GM12878 (cell line): ENCODE measurements at regions not wholly inside any gene's neighbourhood (a gene's known extent, or its start where the extent isn't known, plus 50 kb on each side); places are given as distances from the start of the nearest gene placed in this dataset.

Experiments
- ATAC-seq: fragments of 200-7000 bp; cut with Tn5 transposase; 3 replicates; pipeline ENCODE4 v1.9.1; 2020; ENCODE audit warnings: mild to moderate bottlenecking, moderate library complexity
- BruUV-seq: library from RNA; stranded (reverse); fragments of 400-500 nt; replicated peaks from 2 replicates; lab custom pipeline; 2021; lab: Mats Ljungman, UMichigan
- CTCF ChIA-PET: fragments of 300-600 bp; sonication (Branson Sonifier 250); formaldehyde crosslinking; extraction: SDS; loops from one replicate; lab custom pipeline; 2021; ENCODE audit warnings: inconsistent platforms; lab: Yijun Ruan, JAX
- POLR2A ChIA-PET: fragments of 350-600 bp; formaldehyde crosslinking; extraction: SDS; loops from one replicate; lab custom pipeline; 2021; ENCODE audit warnings: inconsistent platforms; lab: Charles Lee
- RAD21 ChIA-PET: fragments of 300-600 bp; sonication (Branson Sonifier 250); formaldehyde crosslinking; loops from one replicate; lab custom pipeline; 2023; ENCODE audit warnings: antibody characterized with exemption; ENCODE audit not compliant: unreplicated experiment; lab: Charles Lee
- SMC1A ChIA-PET: fragments of 300-600 bp; sonication (Branson Sonifier 250); formaldehyde crosslinking; loops from one replicate; lab custom pipeline; 2023; ENCODE audit not compliant: unreplicated experiment, uncharacterized antibody; lab: Charles Lee
- DNase-seq: peaks from one replicate; pipeline ENCODE4 v3.0.0-alpha.2; 2011; ENCODE audit warnings: low read depth, low spot score
- FAIRE-seq: peaks from 3 replicates; lab custom pipeline; 2011; peaks lifted over from hg19 to GRCh38; lab: Jason Lieb, UNC
- H2AFZ ChIP-seq: 2 replicates; pipeline ENCODE4 v1.6.0; 2011; ENCODE audit warnings: low read depth, low read length, control low read depth; ENCODE audit not compliant: control insufficient read depth
- H3K27ac ChIP-seq: 2 replicates; pipeline ENCODE4 v1.5.1; 2011; ENCODE audit warnings: control low read depth; ENCODE audit not compliant: control insufficient read depth, insufficient read depth
- H3K27me3 ChIP-seq, 2 experiments: replicated peaks in 1 of 2; 2 replicates each; pipeline versions ENCODE4 v1.6.0 to v1.6.1; 2011; ENCODE audit warnings: low read length in 1 of 2; ENCODE audit not compliant: control insufficient read depth in 2 of 2, insufficient read depth in 2 of 2
- H3K36me3 ChIP-seq, 2 experiments: 2 replicates each; pipeline ENCODE4 v1.5.1; 2011; ENCODE audit warnings: low read length in 1 of 2; ENCODE audit not compliant: control insufficient read depth in 2 of 2, insufficient read depth in 2 of 2
- H3K4me1 ChIP-seq: 2 replicates; pipeline ENCODE4 v1.6.1; 2011; ENCODE audit warnings: mild to moderate bottlenecking, low read length, moderate library complexity, mixed read lengths; ENCODE audit not compliant: control insufficient read depth, insufficient read depth
- H3K4me2 ChIP-seq: 2 replicates; pipeline ENCODE4 v1.6.0; 2011; ENCODE audit warnings: control low read depth; ENCODE audit not compliant: control insufficient read depth, insufficient read depth
- H3K4me3 ChIP-seq: fragments of 200-600 bp; sonication (generic); 2 replicates; pipeline ENCODE4 v1.5.1; 2016
- H3K79me2 ChIP-seq: 2 replicates; pipeline ENCODE4 v1.6.0; 2011; ENCODE audit warnings: low read length; ENCODE audit not compliant: control insufficient read depth, insufficient read depth
- H3K9ac ChIP-seq: 2 replicates; pipeline ENCODE4 v1.8.0; 2011; ENCODE audit warnings: low read length, control low read depth, mixed read lengths; ENCODE audit not compliant: control insufficient read depth, insufficient read depth
- H3K9me3 ChIP-seq: replicated peaks from 3 replicates; pipeline ENCODE4 v1.5.1; 2011; ENCODE audit warnings: mild to moderate bottlenecking, low read length; ENCODE audit not compliant: control insufficient read depth, insufficient read depth
- H4K20me1 ChIP-seq: 2 replicates; pipeline ENCODE4 v1.6.0; 2011; ENCODE audit not compliant: control insufficient read depth, insufficient read depth
- ASH2L ChIP-seq: fragments of 300-600, 200-600 bp; sonication (generic); IDR thresholded peaks from 2 replicates; pipeline ENCODE4 v1.6.1; 2017; ENCODE audit warnings: low read depth, mild to moderate bottlenecking, borderline replicate concordance
- BMI1 ChIP-seq: fragments of 450-650 bp; IDR thresholded peaks from 2 replicates; pipeline ENCODE4 v1.6.1; 2016; ENCODE audit warnings: mild to moderate bottlenecking, moderate library complexity, borderline replicate concordance
- CBX5 ChIP-seq: sonication (generic); IDR thresholded peaks from 2 replicates; pipeline ENCODE4 v1.6.1; 2016; ENCODE audit warnings: low read depth, moderate library complexity, mild to moderate bottlenecking, inconsistent platforms
- DPF2 ChIP-seq: fragments of 450-650 bp; IDR thresholded peaks from 2 replicates; pipeline ENCODE4 v1.6.1; 2017; ENCODE audit warnings: mild to moderate bottlenecking
- IKZF1 ChIP-seq: fragments of 450-650 bp; conservative IDR thresholded peaks from 2 replicates; pipeline ENCODE4 v1.6.1; 2017; ENCODE audit warnings: antibody characterized with exemption, mild to moderate bottlenecking
- JUNB ChIP-seq: IDR thresholded peaks from 2 replicates; pipeline ENCODE4 v1.6.1; 2016; ENCODE audit warnings: antibody characterized with exemption, mild to moderate bottlenecking
- KDM1A ChIP-seq: fragments of 200-600 bp; sonication (generic); IDR thresholded peaks from 2 replicates; pipeline ENCODE4 v1.6.1; 2016; ENCODE audit warnings: borderline replicate concordance
- MEF2B ChIP-seq: fragments of 450-650 bp; IDR thresholded peaks from 2 replicates; pipeline ENCODE4 v1.6.1; 2018; ENCODE audit warnings: mild to moderate bottlenecking, moderate library complexity; ENCODE audit not compliant: partially characterized antibody, poor library complexity, severe bottlenecking
- MTA3 ChIP-seq: IDR thresholded peaks from 2 replicates; pipeline ENCODE4 v1.6.1; 2012; ENCODE audit warnings: low read length, inconsistent platforms, borderline replicate concordance
- NBN ChIP-seq: fragments of 450-650 bp; IDR thresholded peaks from 2 replicates; pipeline ENCODE4 v1.6.1; 2016
- RB1 ChIP-seq: fragments of 450-650 bp; formaldehyde crosslinking; IDR thresholded peaks from 2 replicates; pipeline ENCODE4 v1.6.1; 2017; ENCODE audit warnings: mild to moderate bottlenecking, borderline replicate concordance
- RELA ChIP-seq: fragments of 450-650 bp; IDR thresholded peaks from 2 replicates; pipeline ENCODE4 v1.8.0; 2014; ENCODE audit warnings: borderline replicate concordance; ENCODE audit not compliant: partially characterized antibody
- RUNX3 ChIP-seq: IDR thresholded peaks from 2 replicates; pipeline ENCODE4 v1.6.1; 2012; ENCODE audit warnings: low read length, inconsistent platforms
- SMAD1 ChIP-seq: fragments of 450-650 bp; IDR thresholded peaks from 2 replicates; pipeline ENCODE4 v1.6.1; 2018; ENCODE audit warnings: mild to moderate bottlenecking, low read depth; ENCODE audit not compliant: partially characterized antibody
- SMC3 ChIP-seq: IDR thresholded peaks from 2 replicates; pipeline ENCODE4 v1.6.1; 2011; ENCODE audit warnings: low read length, improper control_type of control experiment, borderline replicate concordance
- STAT3 ChIP-seq: IDR thresholded peaks from 2 replicates; pipeline ENCODE4 v1.6.1; 2011; ENCODE audit warnings: low read depth, low read length, improper control_type of control experiment
- TBL1XR1 ChIP-seq: IDR thresholded peaks from 2 replicates; pipeline ENCODE4 v1.6.1; 2012; ENCODE audit warnings: low read depth, low read length, improper control_type of control experiment
- WRNIP1 ChIP-seq: IDR thresholded peaks from 2 replicates; pipeline ENCODE4 v1.6.1; 2011; ENCODE audit warnings: low read depth, low read length, improper control_type of control experiment, borderline replicate concordance
- WGBS: methylation state at CpG from one replicate; pipeline ENCODE4 v1.1.6; 2016; ENCODE audit warnings: low lambda C conversion rate; ENCODE audit not compliant: insufficient replicate concordance, insufficient coverage; ENCODE audit errors: missing lambda C conversion rate; 5-methylcytosine and 5-hydroxymethylcytosine counted together
- in situ Hi-C: fragments of 300-500 bp; cut with MboI; formaldehyde crosslinking; loops from 9 replicates; pipeline ENCODE4 v1.14.3; 2018; ENCODE audit warnings: mixed read lengths
- intact Hi-C: fragments of 100-400 bp; cut with micrococcal nuclease; formaldehyde crosslinking; loops from one replicate; pipeline ENCODE4 v1.14.2; 2022; ENCODE audit not compliant: unreplicated experiment
- TF ChIP-seq, protein P1 (sequence below): fragments of 450-650 bp; formaldehyde crosslinking; IDR thresholded peaks from 2 replicates; pipeline ENCODE4 v1.5.0; 2022; ENCODE audit warnings: mild to moderate bottlenecking, missing genetic modification characterization
- TF ChIP-seq, protein P2 (sequence below): IDR thresholded peaks from 2 replicates; pipeline ENCODE4 v1.6.1; 2011; ENCODE audit warnings: borderline replicate concordance, low read depth, mild to moderate bottlenecking, moderate library complexity, low read length; ENCODE audit not compliant: insufficient read depth, poor library complexity, severe bottlenecking

DNA sequence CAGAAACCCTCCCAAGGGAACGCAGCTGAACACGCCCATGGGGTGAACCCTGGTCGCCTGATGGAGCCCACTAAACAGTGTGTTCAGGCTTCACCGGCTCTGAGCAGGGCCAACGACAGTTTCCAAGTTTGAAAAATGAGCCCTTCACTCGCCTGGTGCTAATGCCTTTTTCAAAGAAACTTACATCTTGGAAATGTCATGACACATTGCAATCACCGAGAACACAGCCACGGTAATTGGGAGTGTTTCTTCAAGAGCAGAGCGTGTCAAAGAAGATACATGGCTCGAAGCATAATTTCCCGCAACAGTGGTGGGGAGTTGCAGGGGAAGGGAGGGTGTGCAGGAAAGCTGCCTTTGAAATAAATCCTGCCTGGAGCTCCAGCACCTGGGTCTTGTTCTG, 463.2 kb downstream of the TMEM114 start (continued):
- TF ChIP-seq, protein P1, sequence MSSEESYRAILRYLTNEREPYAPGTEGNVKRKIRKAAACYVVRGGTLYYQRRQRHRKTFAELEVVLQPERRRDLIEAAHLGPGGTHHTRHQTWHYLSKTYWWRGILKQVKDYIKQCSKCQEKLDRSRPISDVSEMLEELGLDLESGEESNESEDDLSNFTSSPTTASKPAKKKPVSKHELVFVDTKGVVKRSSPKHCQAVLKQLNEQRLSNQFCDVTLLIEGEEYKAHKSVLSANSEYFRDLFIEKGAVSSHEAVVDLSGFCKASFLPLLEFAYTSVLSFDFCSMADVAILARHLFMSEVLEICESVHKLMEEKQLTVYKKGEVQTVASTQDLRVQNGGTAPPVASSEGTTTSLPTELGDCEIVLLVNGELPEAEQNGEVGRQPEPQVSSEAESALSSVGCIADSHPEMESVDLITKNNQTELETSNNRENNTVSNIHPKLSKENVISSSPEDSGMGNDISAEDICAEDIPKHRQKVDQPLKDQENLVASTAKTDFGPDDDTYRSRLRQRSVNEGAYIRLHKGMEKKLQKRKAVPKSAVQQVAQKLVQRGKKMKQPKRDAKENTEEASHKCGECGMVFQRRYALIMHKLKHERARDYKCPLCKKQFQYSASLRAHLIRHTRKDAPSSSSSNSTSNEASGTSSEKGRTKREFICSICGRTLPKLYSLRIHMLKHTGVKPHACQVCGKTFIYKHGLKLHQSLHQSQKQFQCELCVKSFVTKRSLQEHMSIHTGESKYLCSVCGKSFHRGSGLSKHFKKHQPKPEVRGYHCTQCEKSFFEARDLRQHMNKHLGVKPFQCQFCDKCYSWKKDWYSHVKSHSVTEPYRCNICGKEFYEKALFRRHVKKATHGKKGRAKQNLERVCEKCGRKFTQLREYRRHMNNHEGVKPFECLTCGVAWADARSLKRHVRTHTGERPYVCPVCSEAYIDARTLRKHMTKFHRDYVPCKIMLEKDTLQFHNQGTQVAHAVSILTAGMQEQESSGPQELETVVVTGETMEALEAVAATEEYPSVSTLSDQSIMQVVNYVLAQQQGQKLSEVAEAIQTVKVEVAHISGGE: no peak
- TF ChIP-seq SMAD1 (no peak), MTA3 (no peak), IKZF1 (no peak), RUNX3 (no peak), NBN (no peak), STAT3 (no peak)

DNA sequence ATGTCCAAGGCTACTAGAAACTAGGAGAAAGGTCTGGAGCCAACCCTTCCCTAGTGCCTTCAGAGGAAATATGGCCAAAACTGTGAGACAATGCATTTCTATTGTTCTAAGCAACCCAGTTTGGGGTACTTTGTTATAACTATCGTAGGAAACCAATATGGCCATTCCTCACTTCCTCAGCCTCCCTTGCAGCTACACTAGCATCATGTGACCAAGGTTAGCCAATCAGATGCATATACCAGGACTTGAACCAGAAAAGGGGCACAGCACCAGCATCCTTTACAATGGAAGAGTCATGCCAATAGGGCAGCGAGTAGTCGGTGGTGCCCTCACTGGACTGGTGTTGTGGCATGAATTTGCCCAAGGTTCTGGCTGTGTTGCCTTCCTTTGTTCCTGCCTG, 464.0 kb downstream of the TMEM114 start:
- no peak overlapping the region for H3K9ac ChIP-seq
- no TSS peak for BruUV-seq
- no peak overlapping the region for H3K4me2 ChIP-seq
- no peaks in the 10 kb centered on the region for H3K79me2 ChIP-seq
- H2AFZ ChIP-seq: no peak overlapping the region
- no peaks in the 10 kb centered on the region for H3K27me3 ChIP-seq
- no peaks in the 10 kb centered on the region for H3K4me1 ChIP-seq
- 69% methylated on average over 3 of the region's 3 CpGs for WGBS
- H4K20me1 ChIP-seq: no peaks in the 10 kb centered on the region
- SMC1A ChIA-PET: no interaction called here
- DNase-seq (no peak), FAIRE-seq (no peak), ATAC-seq (no peak)
- RAD21 ChIA-PET: no interaction called here
- in situ Hi-C loops (loop anchor here (10.0 kb wide), 1 partner anchor 62 kb away; no protein-coding TSS in a partner anchor), intact Hi-C loops (no loop called here)
- POLR2A ChIA-PET: no interaction called here
- H3K4me3 ChIP-seq: no peak overlapping the region
- CTCF ChIA-PET: no interaction called here
- H3K27ac ChIP-seq: no peak overlapping the region
- no peaks in the 10 kb centered on the region for H3K36me3 ChIP-seq
- H3K9me3 ChIP-seq: no peaks in the 10 kb centered on the region; the same call in 2 of the 3 replicates
- TF ChIP-seq CBX5 (no peak), TBL1XR1 (no peak), MTA3 (no peak), WRNIP1 (no peak), RB1 (no peak), JUNB (no peak), DPF2 (no peak), SMC3 (no peak), KDM1A (no peak), IKZF1 (no peak), BMI1 (no peak), RELA (no peak), ASH2L (no peak), MEF2B (no peak)
- TF ChIP-seq, protein P2, sequence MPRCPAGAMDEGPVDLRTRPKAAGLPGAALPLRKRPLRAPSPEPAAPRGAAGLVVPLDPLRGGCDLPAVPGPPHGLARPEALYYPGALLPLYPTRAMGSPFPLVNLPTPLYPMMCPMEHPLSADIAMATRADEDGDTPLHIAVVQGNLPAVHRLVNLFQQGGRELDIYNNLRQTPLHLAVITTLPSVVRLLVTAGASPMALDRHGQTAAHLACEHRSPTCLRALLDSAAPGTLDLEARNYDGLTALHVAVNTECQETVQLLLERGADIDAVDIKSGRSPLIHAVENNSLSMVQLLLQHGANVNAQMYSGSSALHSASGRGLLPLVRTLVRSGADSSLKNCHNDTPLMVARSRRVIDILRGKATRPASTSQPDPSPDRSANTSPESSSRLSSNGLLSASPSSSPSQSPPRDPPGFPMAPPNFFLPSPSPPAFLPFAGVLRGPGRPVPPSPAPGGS: no peak
